ENCODE measurements at regions not wholly inside any gene's neighbourhood (a gene's known extent, or its start where the extent isn't known, plus 50 kb on each side); places are given as distances from the start of the nearest gene placed in this dataset.

DNA sequence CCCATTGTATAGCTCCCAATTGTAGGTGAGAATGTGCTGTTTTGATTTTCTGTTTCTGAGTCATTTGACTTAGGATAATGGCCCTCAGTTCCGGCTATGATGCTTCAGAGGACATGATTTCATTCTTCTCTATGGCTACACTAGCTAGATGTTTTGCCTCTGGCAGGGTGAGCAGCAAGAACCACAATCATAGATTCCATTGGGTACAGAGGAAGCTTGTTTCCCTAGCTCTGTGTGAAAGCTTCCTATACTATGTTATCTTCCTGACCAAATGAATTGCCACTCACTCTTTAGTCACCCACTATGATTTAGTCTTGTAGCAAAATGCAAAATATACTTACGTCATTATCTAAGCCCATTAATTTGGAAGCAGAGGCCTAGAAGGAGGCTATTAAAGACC lies 616.3 kb downstream of the PLA2G4A start:
- TF ChIP-seq, protein P1, sequence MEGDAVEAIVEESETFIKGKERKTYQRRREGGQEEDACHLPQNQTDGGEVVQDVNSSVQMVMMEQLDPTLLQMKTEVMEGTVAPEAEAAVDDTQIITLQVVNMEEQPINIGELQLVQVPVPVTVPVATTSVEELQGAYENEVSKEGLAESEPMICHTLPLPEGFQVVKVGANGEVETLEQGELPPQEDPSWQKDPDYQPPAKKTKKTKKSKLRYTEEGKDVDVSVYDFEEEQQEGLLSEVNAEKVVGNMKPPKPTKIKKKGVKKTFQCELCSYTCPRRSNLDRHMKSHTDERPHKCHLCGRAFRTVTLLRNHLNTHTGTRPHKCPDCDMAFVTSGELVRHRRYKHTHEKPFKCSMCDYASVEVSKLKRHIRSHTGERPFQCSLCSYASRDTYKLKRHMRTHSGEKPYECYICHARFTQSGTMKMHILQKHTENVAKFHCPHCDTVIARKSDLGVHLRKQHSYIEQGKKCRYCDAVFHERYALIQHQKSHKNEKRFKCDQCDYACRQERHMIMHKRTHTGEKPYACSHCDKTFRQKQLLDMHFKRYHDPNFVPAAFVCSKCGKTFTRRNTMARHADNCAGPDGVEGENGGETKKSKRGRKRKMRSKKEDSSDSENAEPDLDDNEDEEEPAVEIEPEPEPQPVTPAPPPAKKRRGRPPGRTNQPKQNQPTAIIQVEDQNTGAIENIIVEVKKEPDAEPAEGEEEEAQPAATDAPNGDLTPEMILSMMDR (IDR thresholded peaks at IDR 0.05) = no peak
- CTCF ChIA-PET = no interaction called here
- H3K36me3 Mint-ChIP-seq (ENCODE audit: low read depth) = no peaks in the 10 kb centered on the region

DNA sequence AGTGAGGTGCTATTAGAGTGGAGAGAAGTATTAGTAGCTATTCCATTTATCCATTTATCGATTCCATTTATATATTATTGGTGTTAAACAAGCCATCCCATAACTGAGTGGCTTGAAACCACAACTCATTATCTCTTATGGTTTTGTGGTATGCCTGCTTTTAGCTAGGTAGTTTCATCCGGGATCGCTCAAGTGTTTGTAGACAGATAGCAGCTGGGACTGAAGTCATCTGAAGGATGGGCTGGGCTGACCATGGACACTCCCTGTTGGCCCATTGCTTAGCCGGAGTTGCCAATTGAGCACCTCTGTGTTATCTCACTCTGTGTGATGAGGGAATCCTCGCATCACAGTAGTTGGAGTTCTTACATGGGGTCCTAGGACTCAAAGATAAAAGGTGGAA lies 622.5 kb downstream of the PLA2G4A start:
- Mint-ChIP-seq H3K4me1 (no peaks in the 10 kb centered on the region), H3K36me3 (ENCODE audit: low read depth) (no peaks in the 10 kb centered on the region), H3K9me3 (no peaks in the 10 kb centered on the region), H3K27me3 (no peaks in the 10 kb centered on the region), H3K4me3 (no peak overlapping the region), H3K27ac (no peak overlapping the region)
- ChIA-PET POLR2A (no interaction called here), CTCF (no interaction called here)
- TF ChIP-seq, protein P1 (IDR thresholded peaks at IDR 0.05) = no peak
- intact Hi-C loops (cut with micrococcal nuclease) = no loop called here
- no peak for DNase-seq
- ATAC-seq (ENCODE audit: low read depth) = no peak

More for the DNA sequence above, 616.3 kb downstream of the PLA2G4A start:
- DNase-seq (no peak), ATAC-seq (ENCODE audit: low read depth) (no peak)
- H3K27ac Mint-ChIP-seq = no peak overlapping the region
- H3K27me3 Mint-ChIP-seq = no peaks in the 10 kb centered on the region
- no peaks in the 10 kb centered on the region for H3K4me1 Mint-ChIP-seq
- no peak overlapping the region for H3K4me3 Mint-ChIP-seq
- H3K9me3 Mint-ChIP-seq = no peaks in the 10 kb centered on the region
- POLR2A ChIA-PET = no interaction called here
- intact Hi-C loops (cut with micrococcal nuclease) = no loop called here

DNA sequence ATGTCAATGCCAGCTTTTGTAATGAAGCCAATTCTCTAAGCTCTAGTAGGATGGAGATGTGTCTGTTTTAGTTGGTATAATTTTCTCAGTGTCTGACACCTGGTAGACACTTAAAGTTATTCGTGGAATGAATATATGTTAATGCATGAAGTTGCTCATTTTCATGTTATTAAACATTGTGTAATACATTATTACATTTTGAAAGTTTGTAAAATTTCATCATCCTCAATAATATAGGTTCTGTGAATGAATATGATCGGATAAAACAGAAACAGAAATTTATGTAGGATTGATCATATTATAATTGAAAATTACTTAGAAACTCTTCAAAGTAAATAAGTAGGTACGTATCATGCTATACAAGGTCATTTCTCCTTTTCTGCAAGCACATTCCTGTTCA lies 625.3 kb downstream of the PLA2G4A start:
- intact Hi-C loops (cut with micrococcal nuclease) = no loop called here
- H3K27me3 Mint-ChIP-seq = no peaks in the 10 kb centered on the region
- POLR2A ChIA-PET = no interaction called here
- CTCF ChIA-PET = no interaction called here
- H3K4me1 Mint-ChIP-seq = no peaks in the 10 kb centered on the region
- no peak overlapping the region for H3K27ac Mint-ChIP-seq
- no peak overlapping the region for H3K4me3 Mint-ChIP-seq
- DNase-seq (no peak), ATAC-seq (ENCODE audit: low read depth) (no peak)
- no peaks in the 10 kb centered on the region for H3K36me3 Mint-ChIP-seq (ENCODE audit: low read depth)
- no peaks in the 10 kb centered on the region for H3K9me3 Mint-ChIP-seq
- TF ChIP-seq, protein P1 (IDR thresholded peaks at IDR 0.05) = no peak

DNA sequence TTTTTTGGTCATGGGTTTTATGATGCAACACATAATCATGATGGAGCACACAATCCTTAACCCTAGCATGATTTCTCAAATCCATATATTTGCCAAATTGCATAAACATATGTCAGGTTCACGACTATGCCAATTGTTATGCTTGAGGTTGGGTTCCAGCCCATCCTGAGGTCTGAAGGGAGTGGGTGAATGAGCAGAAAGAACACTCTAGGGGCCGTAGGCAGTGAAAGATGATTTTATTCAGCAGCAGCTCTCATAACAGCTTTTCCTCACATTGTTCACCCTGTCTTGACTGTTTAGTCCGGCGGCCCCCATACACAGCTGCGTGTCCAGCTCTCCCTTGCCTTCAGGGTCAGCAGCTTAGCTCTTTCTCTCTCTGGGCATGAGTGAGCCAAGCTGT lies 627.7 kb downstream of the PLA2G4A start:
- ATAC-seq (ENCODE audit: low read depth) = no peak
- no peak for DNase-seq
- no peak overlapping the region for H3K4me3 Mint-ChIP-seq

DNA sequence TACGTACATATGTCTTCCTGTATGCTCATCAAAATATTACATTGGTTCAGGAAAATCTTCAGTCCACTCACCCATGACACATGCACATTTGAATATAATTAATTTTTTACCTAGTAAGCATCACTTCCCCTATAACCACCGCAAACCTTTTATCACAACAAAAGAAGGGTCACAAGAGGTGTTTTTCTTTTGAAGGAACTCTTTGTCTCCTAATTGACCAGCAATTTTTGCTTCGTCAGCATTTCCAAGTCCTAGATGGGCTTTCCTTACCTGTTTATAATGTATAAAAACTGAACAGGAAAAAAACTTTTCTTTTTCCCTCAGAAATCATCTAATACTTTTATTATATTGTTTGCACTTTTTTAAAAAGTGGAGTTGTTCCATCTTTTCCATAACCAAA lies 631.3 kb downstream of the PLA2G4A start:
- DNase-seq (no peak), ATAC-seq (ENCODE audit: low read depth) (no peak)
- no peaks in the 10 kb centered on the region for H3K36me3 Mint-ChIP-seq (ENCODE audit: low read depth)
- peaks cover 10% of the 10 kb centered on the region for H3K9me3 Mint-ChIP-seq
- POLR2A ChIA-PET = no interaction called here
- CTCF ChIA-PET = no interaction called here
- no peak overlapping the region for H3K4me3 Mint-ChIP-seq
- H3K27ac Mint-ChIP-seq = no peak overlapping the region
- H3K4me1 Mint-ChIP-seq = no peaks in the 10 kb centered on the region
- H3K27me3 Mint-ChIP-seq = no peaks in the 10 kb centered on the region
- intact Hi-C loops (cut with micrococcal nuclease) = no loop called here
- TF ChIP-seq, protein P1 (IDR thresholded peaks at IDR 0.05) = no peak

More for the DNA sequence above, 627.7 kb downstream of the PLA2G4A start:
- CTCF ChIA-PET = no interaction called here
- no peak overlapping the region for H3K27ac Mint-ChIP-seq
- TF ChIP-seq, protein P1 (IDR thresholded peaks at IDR 0.05) = no peak
- H3K9me3 Mint-ChIP-seq = peaks cover 4% of the 10 kb centered on the region
- H3K4me1 Mint-ChIP-seq = no peaks in the 10 kb centered on the region
- H3K36me3 Mint-ChIP-seq (ENCODE audit: low read depth) = no peaks in the 10 kb centered on the region
- POLR2A ChIA-PET = no interaction called here
- H3K27me3 Mint-ChIP-seq = no peaks in the 10 kb centered on the region
- intact Hi-C loops (cut with micrococcal nuclease) = no loop called here

Measured in activated B cell treated with CpG ODN at 0.5 μM for 24 hours (primary cell).